H9 (cell line): ENCODE measurements at regions not wholly inside any gene's neighbourhood (a gene's known extent, or its start where the extent isn't known, plus 50 kb on each side); places are given as distances from the start of the nearest gene placed in this dataset.
"Not testable (repeated sequence)": the region's sequence is repeated elsewhere in the genome, so short reads cannot be mapped to it uniquely, and the experiment has no call there.

ENCODE experiments used
- DNase-seq: peaks from one replicate; pipeline ENCODE4 v3.0.0-alpha.2; 2017
- H2AFZ ChIP-seq: one replicate; pipeline ENCODE4 v1.6.1; 2013; ENCODE audit warnings: mild to moderate bottlenecking, low read length, control low read depth, moderate library complexity
- H2AK5ac ChIP-seq: 2 replicates; pipeline ENCODE4 v1.6.1; 2013; ENCODE audit warnings: low read length, control low read depth, mixed read lengths; ENCODE audit not compliant: insufficient read length
- H2BK120ac ChIP-seq: one replicate; pipeline ENCODE4 v1.6.1; 2013; ENCODE audit warnings: low read depth, mild to moderate bottlenecking, low read length, control low read depth, inconsistent platforms; ENCODE audit not compliant: poor library complexity, severe bottlenecking
- H2BK12ac ChIP-seq: 2 replicates; pipeline ENCODE4 v1.6.1; 2013; ENCODE audit warnings: low read length, control low read depth, mixed read lengths, low read depth; ENCODE audit not compliant: insufficient read length
- H2BK15ac ChIP-seq: 2 replicates; pipeline ENCODE4 v1.6.1; 2013; ENCODE audit warnings: low read depth, low read length, control low read depth
- H2BK20ac ChIP-seq: one replicate; pipeline ENCODE4 v1.6.1; 2013; ENCODE audit warnings: low read depth, mild to moderate bottlenecking, low read length, control low read depth, inconsistent platforms; ENCODE audit not compliant: poor library complexity, severe bottlenecking
- H2BK5ac ChIP-seq: 2 replicates; pipeline ENCODE4 v1.6.1; 2013; ENCODE audit warnings: low read length, control low read depth, mixed read lengths; ENCODE audit not compliant: insufficient read length
- H3K14ac ChIP-seq: 2 replicates; pipeline ENCODE4 v1.6.1; 2013; ENCODE audit warnings: low read length, control low read depth; ENCODE audit not compliant: insufficient read depth
- H3K18ac ChIP-seq: 2 replicates; pipeline ENCODE4 v1.6.1; 2013; ENCODE audit warnings: low read depth, mild to moderate bottlenecking, mixed read lengths, low read length, control low read depth; ENCODE audit not compliant: insufficient read length
- H3K23ac ChIP-seq: 2 replicates; pipeline ENCODE4 v1.6.1; 2013; ENCODE audit warnings: low read length, control low read depth, mixed read lengths, low read depth; ENCODE audit not compliant: insufficient read length
- H3K23me2 ChIP-seq: 2 replicates; pipeline ENCODE4 v1.6.1; 2013; ENCODE audit warnings: low read depth, mild to moderate bottlenecking, mixed read lengths, low read length, control low read depth; ENCODE audit not compliant: insufficient read length, poor library complexity, severe bottlenecking
- H3K27ac ChIP-seq: 2 replicates; pipeline ENCODE4 v1.5.1; 2013; ENCODE audit warnings: low read length, control low read depth, mixed read lengths, low read depth; ENCODE audit not compliant: insufficient read length
- H3K27me3 ChIP-seq: 2 replicates; pipeline ENCODE4 v1.6.1; 2013; ENCODE audit warnings: low read length, control low read depth, inconsistent platforms; ENCODE audit not compliant: insufficient read depth
- H3K4ac ChIP-seq: 2 replicates; pipeline ENCODE4 v1.6.1; 2013; ENCODE audit warnings: low read depth, mild to moderate bottlenecking, control low read depth, inconsistent platforms, low read length, moderate library complexity
- H3K4me1 ChIP-seq: 2 replicates; pipeline ENCODE4 v1.6.1; 2013; ENCODE audit warnings: low read length, control low read depth, inconsistent platforms; ENCODE audit not compliant: insufficient read depth
- H3K4me2 ChIP-seq: 2 replicates; pipeline ENCODE4 v1.6.1; 2013; ENCODE audit warnings: low read length, control low read depth, mixed read lengths; ENCODE audit not compliant: insufficient read length, insufficient read depth
- H3K56ac ChIP-seq: 2 replicates; pipeline ENCODE4 v1.6.1; 2013; ENCODE audit warnings: low read depth, mild to moderate bottlenecking, mixed read lengths, low read length, control low read depth; ENCODE audit not compliant: insufficient read length
- H3K79me1 ChIP-seq: 2 replicates; pipeline ENCODE4 v1.6.1; 2013; ENCODE audit warnings: low read depth, mild to moderate bottlenecking, moderate library complexity, low read length, control low read depth, inconsistent platforms; ENCODE audit not compliant: insufficient read depth, poor library complexity, severe bottlenecking
- H3K79me2 ChIP-seq: 2 replicates; pipeline ENCODE4 v1.6.1; 2013; ENCODE audit warnings: low read length, control low read depth, inconsistent platforms; ENCODE audit not compliant: insufficient read depth
- H3K9ac ChIP-seq: 2 replicates; pipeline ENCODE4 v1.6.1; 2013; ENCODE audit warnings: low read length, control low read depth, mixed read lengths; ENCODE audit not compliant: insufficient read length; ENCODE audit errors: extremely low read depth
- H3K9me3 ChIP-seq: one replicate; pipeline ENCODE4 v1.6.1; 2013; ENCODE audit warnings: low read depth, low read length, inconsistent platforms; ENCODE audit not compliant: control insufficient read depth
- H3T11ph ChIP-seq: one replicate; pipeline ENCODE4 v1.6.1; 2013; ENCODE audit warnings: mild to moderate bottlenecking, low read length, control low read depth, inconsistent platforms
- H4K20me1 ChIP-seq: one replicate; pipeline ENCODE4 v1.6.1; 2013; ENCODE audit not compliant: control insufficient read depth, insufficient read length, insufficient read depth
- H4K5ac ChIP-seq: 2 replicates; pipeline ENCODE4 v1.6.1; 2013; ENCODE audit warnings: low read depth, mild to moderate bottlenecking, mixed read lengths, low read length, control low read depth; ENCODE audit not compliant: insufficient read length
- H4K8ac ChIP-seq: replicated peaks from 2 replicates; pipeline ENCODE4 v1.6.1; 2013; ENCODE audit warnings: low read length, control low read depth, mixed read lengths, low read depth; ENCODE audit not compliant: insufficient read length
- H4K91ac ChIP-seq: 2 replicates; pipeline ENCODE4 v1.6.1; 2013; ENCODE audit warnings: low read depth, mild to moderate bottlenecking, moderate library complexity, mixed read lengths, low read length, control low read depth; ENCODE audit not compliant: insufficient read length
- H3K27ac Mint-ChIP-seq, 3 experiments: 2 replicates in 2 of 3; 3 replicates in 1 of 3; pipeline ENCODE4 v1.8.0; 2020 to 2021; ENCODE audit warnings: mixed read lengths in 3 of 3, mild to moderate bottlenecking in 1 of 3, moderate library complexity in 1 of 3
- H3K27me3 Mint-ChIP-seq: 2 replicates; pipeline ENCODE4 v1.8.0; 2021; ENCODE audit warnings: low read depth, mild to moderate bottlenecking, moderate library complexity, mixed read lengths
- H3K36me3 Mint-ChIP-seq, 3 experiments: 2 replicates in 2 of 3; 3 replicates in 1 of 3; pipeline ENCODE4 v1.8.0; 2020 to 2021; ENCODE audit warnings: low read depth in 3 of 3, mixed read lengths in 3 of 3; ENCODE audit not compliant: insufficient read depth in 1 of 3
- H3K4me1 Mint-ChIP-seq, 2 experiments: 2 replicates each; pipeline ENCODE4 v1.8.0; 2020; ENCODE audit warnings: mixed read lengths in 2 of 2
- H3K4me3 Mint-ChIP-seq, 2 experiments: 2 replicates in 1 of 2; 3 replicates in 1 of 2; pipeline ENCODE4 v1.8.0; 2020 to 2021; ENCODE audit warnings: mild to moderate bottlenecking in 2 of 2, mixed read lengths in 2 of 2, moderate library complexity in 1 of 2
- H3K9me3 Mint-ChIP-seq, 2 experiments: 2 replicates in 1 of 2; 3 replicates in 1 of 2; pipeline ENCODE4 v1.8.0; 2020; ENCODE audit warnings: mild to moderate bottlenecking in 2 of 2, mixed read lengths in 2 of 2, moderate library complexity in 1 of 2
- CTCF ChIP-seq: fragments of 200-600 bp; sonication (generic); conservative IDR thresholded peaks from 3 replicates; pipeline ENCODE4 v1.8.0; 2021; ENCODE audit warnings: antibody characterized with exemption, mild to moderate bottlenecking
- WGBS: extraction: QIAGEN DNeasy Blood & Tissue Kit; methylation state at CpG from one replicate; pipeline ENCODE4 v1.1.7; 2013; ENCODE audit warnings: missing lambda C conversion rate, low lambda C conversion rate, mixed read lengths; ENCODE audit not compliant: insufficient read length; ENCODE audit errors: extremely low coverage; 5-methylcytosine and 5-hydroxymethylcytosine counted together

- TF ChIP-seq CTCF = no peak
- H3K79me2 ChIP-seq = no peaks in the 10 kb centered on the region
- no peaks in the 10 kb centered on the region for H4K20me1 ChIP-seq
- no peak overlapping the region for H3K27ac ChIP-seq
- no peak for DNase-seq
- no peak overlapping the region for H2BK120ac ChIP-seq
- no peak overlapping the region for H4K91ac ChIP-seq
- H3K27me3 ChIP-seq = peaks cover 2% of the 10 kb centered on the region; the same call in 1 of the 2 replicates
- no CpG with 5 or more reads among the region's 13 CpGs for WGBS
- H2BK12ac ChIP-seq = no peak overlapping the region
- H3K9me3 Mint-ChIP-seq = no peaks in the 10 kb centered on the region; a peak in 1 of 5 replicates
- H3K23me2 ChIP-seq = no peaks in the 10 kb centered on the region
- no peak overlapping the region for H4K8ac ChIP-seq
- H3K56ac ChIP-seq = no peak overlapping the region
- H3K4me3 Mint-ChIP-seq = no peak overlapping the region
- no peak overlapping the region for H3K9ac ChIP-seq
- no peaks in the 10 kb centered on the region for H3K9me3 ChIP-seq
- peaks cover 6% of the 10 kb centered on the region; the same call in 1 of the 2 replicates for H3K4me1 ChIP-seq
- H3K4ac ChIP-seq = no peak overlapping the region
- no peak overlapping the region for H3K4me2 ChIP-seq
- peaks cover 3% of the 10 kb centered on the region; the same call in 1 of the 2 replicates for H3K27me3 Mint-ChIP-seq
- no peak overlapping the region for H2AFZ ChIP-seq
- no peak overlapping the region for H2BK20ac ChIP-seq
- H3K36me3 Mint-ChIP-seq = peaks cover 0 to 4% (median 0%) of the 10 kb centered on the region in 3 experiments; a peak in 3 of 7 replicates
- peaks cover 32% of the 10 kb centered on the region in 2 experiments for H3K4me1 Mint-ChIP-seq
- H2BK15ac ChIP-seq = no peak overlapping the region
- no peak overlapping the region for H2AK5ac ChIP-seq
- H3K27ac Mint-ChIP-seq = peak overlapping the region in 1 of 3 experiments; percentile 21; a peak in 1 of 7 replicates
- H3K14ac ChIP-seq = no peak overlapping the region
- H3K18ac ChIP-seq = no peak overlapping the region
- H2BK5ac ChIP-seq = no peak overlapping the region
- no peak overlapping the region for H3T11ph ChIP-seq
- H3K23ac ChIP-seq = no peak overlapping the region
- no peak overlapping the region for H4K5ac ChIP-seq
- no peaks in the 10 kb centered on the region for H3K79me1 ChIP-seq
Measured at GRCh38 chr7:131636092-131636491, 79.7 kb upstream of the PODXL start.

GRCh38 chr7:131634197-131634596, 77.8 kb upstream of the PODXL start:
- H3K36me3 Mint-ChIP-seq, H3K27ac ChIP-seq, H3K79me1 ChIP-seq, H3K14ac ChIP-seq, H3K9ac ChIP-seq, H2BK5ac ChIP-seq, H2AK5ac ChIP-seq, H3K27ac Mint-ChIP-seq, DNase-seq, H3K9me3 ChIP-seq, H4K8ac ChIP-seq, H3T11ph ChIP-seq, H2BK15ac ChIP-seq, H3K18ac ChIP-seq, H4K5ac ChIP-seq, H2BK120ac ChIP-seq, H4K20me1 ChIP-seq, H2BK12ac ChIP-seq, H3K9me3 Mint-ChIP-seq, H3K4me2 ChIP-seq, H3K79me2 ChIP-seq, H3K27me3 ChIP-seq, H3K4ac ChIP-seq, H3K4me3 Mint-ChIP-seq, H3K23me2 ChIP-seq, H4K91ac ChIP-seq, H3K4me1 ChIP-seq, H2BK20ac ChIP-seq, H3K56ac ChIP-seq, H3K23ac ChIP-seq, H2AFZ ChIP-seq: not testable (repeated sequence)
- Mint-ChIP-seq H3K27me3 (peaks cover 12% of the 10 kb centered on the region), H3K4me1 (peaks cover 42% of the 10 kb centered on the region in 2 experiments)
